ENCODE measurements at regions not wholly inside any gene's neighbourhood (a gene's known extent, or its start where the extent isn't known, plus 50 kb on each side); places are given as distances from the start of the nearest gene placed in this dataset.

- H3K27ac Mint-ChIP-seq, result no peak overlapping the region
- H3K9me3 Mint-ChIP-seq, result no peaks in the 10 kb centered on the region
- no peaks in the 10 kb centered on the region for H3K9me3 ChIP-seq
- H3K27me3 ChIP-seq (replicated peaks in 1 of 2; ENCODE audit: control insufficient read depth in 2 of 2, extremely low read depth in 1 of 2, insufficient read depth in 2 of 2, low read length in 1 of 2), result peaks cover 0 to 2% of the 10 kb centered on the region in 2 experiments
- ATAC-seq (replicated peaks in 1 of 4) (no peak), DNase-seq (no peak)
- no peak overlapping the region for H3K27ac ChIP-seq (ENCODE audit: low read length)
- 84% methylated on average over 20 of the region's 22 CpGs for WGBS (ENCODE audit: insufficient coverage)
- H3K4me3 ChIP-seq (ENCODE audit: control insufficient read depth in 1 of 2, extremely low read depth in 1 of 2, low read length in 1 of 2), result no peak overlapping the region
- no peaks in the 10 kb centered on the region for H3K4me1 Mint-ChIP-seq
- H3K4me1 ChIP-seq (ENCODE audit: control insufficient read depth in 1 of 2, extremely low read depth in 1 of 2, insufficient read depth in 2 of 2, low read length in 2 of 2), result no peaks in the 10 kb centered on the region
- H3K27me3 Mint-ChIP-seq, result no peaks in the 10 kb centered on the region
- H3K36me3 Mint-ChIP-seq, result no peaks in the 10 kb centered on the region
- ChIA-PET POLR2A (no interaction called here), CTCF (interaction anchor here in 1 of 2 donors (0.6 kb wide), 1 partner anchor 37 kb away, joined by 4 read pairs; no protein-coding TSS in a partner anchor)
- peaks cover 0 to 2% of the 10 kb centered on the region in 2 donors for H3K36me3 ChIP-seq (ENCODE audit: control insufficient read depth in 2 of 2, extremely low read depth in 1 of 2, insufficient read depth in 1 of 2, low read length in 1 of 2)
- H3K4me3 Mint-ChIP-seq, result no peak overlapping the region
These were observed 61.7 kb upstream of the PSD2 start for GRCh38 chr5:139733698-139734538.

- Histone ChIP-seq H3K9me3 (no peaks in the 10 kb centered on the region), H3K27me3 (replicated peaks in 1 of 2; ENCODE audit: control insufficient read depth in 2 of 2, extremely low read depth in 1 of 2, insufficient read depth in 2 of 2, low read length in 1 of 2) (peaks cover 0 to 6% of the 10 kb centered on the region in 2 experiments), H3K36me3 (ENCODE audit: control insufficient read depth in 2 of 2, extremely low read depth in 1 of 2, insufficient read depth in 1 of 2, low read length in 1 of 2) (peaks cover 0 to 2% of the 10 kb centered on the region in 2 donors), H3K4me3 (ENCODE audit: control insufficient read depth in 1 of 2, extremely low read depth in 1 of 2, low read length in 1 of 2) (no peak overlapping the region), H3K4me1 (ENCODE audit: control insufficient read depth in 1 of 2, extremely low read depth in 1 of 2, insufficient read depth in 2 of 2, low read length in 2 of 2) (no peaks in the 10 kb centered on the region), H3K27ac (ENCODE audit: low read length) (no peak overlapping the region)
- POLR2A ChIA-PET, result no interaction called here
- no CpG with 5 or more reads among the region's 3 CpGs for WGBS (ENCODE audit: insufficient coverage)
- Mint-ChIP-seq H3K4me1 (no peaks in the 10 kb centered on the region), H3K9me3 (no peaks in the 10 kb centered on the region), H3K36me3 (no peaks in the 10 kb centered on the region), H3K4me3 (no peak overlapping the region), H3K27me3 (no peaks in the 10 kb centered on the region), H3K27ac (no peak overlapping the region)
- DNase-seq (no peak), ATAC-seq (replicated peaks in 1 of 4) (no peak)
- CTCF ChIA-PET, result interaction anchor here in 1 of 2 donors (0.6 kb wide), 1 partner anchor 36 kb away, joined by 4 read pairs; no protein-coding TSS in a partner anchor
These were observed 61.1 kb upstream of the PSD2 start for GRCh38 chr5:139734539-139734916.

DNA sequence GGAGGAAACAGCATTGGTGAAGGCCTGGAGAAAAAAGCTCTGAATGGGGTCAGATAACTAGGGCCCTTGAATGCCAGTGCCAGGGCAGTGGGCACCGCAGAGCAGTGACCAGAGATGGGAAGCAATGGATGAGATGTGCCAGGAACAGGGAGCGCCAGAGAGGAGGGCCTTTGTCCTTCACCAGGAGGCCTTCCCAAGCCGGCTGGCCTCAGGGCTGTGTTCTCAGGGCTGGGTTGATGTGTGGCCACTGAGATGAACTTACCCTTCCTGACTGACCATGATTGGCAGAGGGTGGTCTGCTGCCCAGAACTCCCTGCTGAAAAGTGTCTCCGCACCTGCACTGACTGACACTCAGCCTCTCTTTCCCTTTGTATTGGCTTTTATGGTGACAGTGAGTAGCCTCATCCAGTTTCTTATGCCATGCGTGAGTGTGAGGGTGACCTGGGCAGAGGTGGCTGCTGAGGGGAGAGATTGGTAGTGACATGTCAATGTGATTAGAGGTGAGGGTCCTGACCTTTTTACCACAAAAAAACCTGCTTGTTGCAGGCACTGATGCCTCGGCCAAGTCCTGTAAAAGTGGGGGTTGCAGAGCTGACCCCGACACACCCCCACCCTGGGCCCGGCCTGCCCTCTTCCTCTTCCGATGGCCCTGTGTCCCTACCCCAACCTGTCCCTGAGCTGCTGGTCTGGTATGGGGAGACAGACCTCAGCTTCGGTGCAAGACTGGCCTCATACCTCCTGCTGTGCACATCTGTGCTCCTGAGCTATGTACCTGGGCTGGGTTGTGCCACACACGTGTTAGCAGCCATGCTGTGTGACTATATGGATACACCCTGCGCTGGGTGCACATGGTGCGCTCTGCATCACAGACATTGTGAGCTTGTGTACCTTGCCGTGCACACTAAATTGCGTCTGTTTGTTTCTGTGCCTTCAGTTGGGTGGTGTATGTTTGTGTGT is 57.1 kb upstream of the PSD2 start:
- H3K4me3 ChIP-seq (ENCODE audit: control insufficient read depth in 1 of 2, extremely low read depth in 1 of 2, low read length in 1 of 2), result no peak overlapping the region
- no peak overlapping the region for H3K27ac Mint-ChIP-seq
- no peak for DNase-seq
- no peaks in the 10 kb centered on the region for H3K4me1 Mint-ChIP-seq
- H3K9me3 Mint-ChIP-seq, result no peaks in the 10 kb centered on the region
- no peak for ATAC-seq (replicated peaks in 1 of 4)
- no peak overlapping the region for H3K4me3 Mint-ChIP-seq
- H3K36me3 ChIP-seq (ENCODE audit: control insufficient read depth in 2 of 2, extremely low read depth in 1 of 2, insufficient read depth in 1 of 2, low read length in 1 of 2), result peaks cover 0 to 2% of the 10 kb centered on the region in 2 donors
- 91% methylated on average over 10 of the region's 15 CpGs for WGBS (ENCODE audit: insufficient coverage)
- H3K27me3 ChIP-seq (replicated peaks in 1 of 2; ENCODE audit: control insufficient read depth in 2 of 2, extremely low read depth in 1 of 2, insufficient read depth in 2 of 2, low read length in 1 of 2), result peaks cover 0 to 13% of the 10 kb centered on the region in 2 experiments
- H3K27me3 Mint-ChIP-seq, result no peaks in the 10 kb centered on the region
- ChIA-PET CTCF (no interaction called here), POLR2A (no interaction called here)
- no peak overlapping the region for H3K27ac ChIP-seq (ENCODE audit: low read length)
- H3K9me3 ChIP-seq, result no peaks in the 10 kb centered on the region
- no peaks in the 10 kb centered on the region for H3K36me3 Mint-ChIP-seq
- H3K4me1 ChIP-seq (ENCODE audit: control insufficient read depth in 1 of 2, extremely low read depth in 1 of 2, insufficient read depth in 2 of 2, low read length in 2 of 2), result no peaks in the 10 kb centered on the region

- H3K27ac Mint-ChIP-seq, result no peak overlapping the region
- H3K4me1 Mint-ChIP-seq, result no peaks in the 10 kb centered on the region
- no peak for ATAC-seq (replicated peaks in 1 of 4)
- POLR2A ChIA-PET, result no interaction called here
- H3K4me3 Mint-ChIP-seq, result no peak overlapping the region
- no peaks in the 10 kb centered on the region for H3K9me3 ChIP-seq
- H3K9me3 Mint-ChIP-seq, result no peaks in the 10 kb centered on the region
- H3K4me1 ChIP-seq (ENCODE audit: control insufficient read depth in 1 of 2, extremely low read depth in 1 of 2, insufficient read depth in 2 of 2, low read length in 2 of 2), result no peaks in the 10 kb centered on the region
- no peaks in the 10 kb centered on the region for H3K27me3 Mint-ChIP-seq
- CTCF ChIA-PET, result no interaction called here
- H3K27me3 ChIP-seq (replicated peaks in 1 of 2; ENCODE audit: control insufficient read depth in 2 of 2, extremely low read depth in 1 of 2, insufficient read depth in 2 of 2, low read length in 1 of 2), result peaks cover 0 to 11% of the 10 kb centered on the region in 2 experiments
- H3K36me3 ChIP-seq (ENCODE audit: control insufficient read depth in 2 of 2, extremely low read depth in 1 of 2, insufficient read depth in 1 of 2, low read length in 1 of 2), result peaks cover 0 to 2% of the 10 kb centered on the region in 2 donors
- DNase-seq, result no peak
- WGBS (ENCODE audit: insufficient coverage), result no CpG with 5 or more reads among the region's 4 CpGs
- H3K4me3 ChIP-seq (ENCODE audit: control insufficient read depth in 1 of 2, extremely low read depth in 1 of 2, low read length in 1 of 2), result no peak overlapping the region
- no peak overlapping the region for H3K27ac ChIP-seq (ENCODE audit: low read length)
- H3K36me3 Mint-ChIP-seq, result no peaks in the 10 kb centered on the region
These were observed 56.2 kb upstream of the PSD2 start for GRCh38 chr5:139739150-139739974.

DNA sequence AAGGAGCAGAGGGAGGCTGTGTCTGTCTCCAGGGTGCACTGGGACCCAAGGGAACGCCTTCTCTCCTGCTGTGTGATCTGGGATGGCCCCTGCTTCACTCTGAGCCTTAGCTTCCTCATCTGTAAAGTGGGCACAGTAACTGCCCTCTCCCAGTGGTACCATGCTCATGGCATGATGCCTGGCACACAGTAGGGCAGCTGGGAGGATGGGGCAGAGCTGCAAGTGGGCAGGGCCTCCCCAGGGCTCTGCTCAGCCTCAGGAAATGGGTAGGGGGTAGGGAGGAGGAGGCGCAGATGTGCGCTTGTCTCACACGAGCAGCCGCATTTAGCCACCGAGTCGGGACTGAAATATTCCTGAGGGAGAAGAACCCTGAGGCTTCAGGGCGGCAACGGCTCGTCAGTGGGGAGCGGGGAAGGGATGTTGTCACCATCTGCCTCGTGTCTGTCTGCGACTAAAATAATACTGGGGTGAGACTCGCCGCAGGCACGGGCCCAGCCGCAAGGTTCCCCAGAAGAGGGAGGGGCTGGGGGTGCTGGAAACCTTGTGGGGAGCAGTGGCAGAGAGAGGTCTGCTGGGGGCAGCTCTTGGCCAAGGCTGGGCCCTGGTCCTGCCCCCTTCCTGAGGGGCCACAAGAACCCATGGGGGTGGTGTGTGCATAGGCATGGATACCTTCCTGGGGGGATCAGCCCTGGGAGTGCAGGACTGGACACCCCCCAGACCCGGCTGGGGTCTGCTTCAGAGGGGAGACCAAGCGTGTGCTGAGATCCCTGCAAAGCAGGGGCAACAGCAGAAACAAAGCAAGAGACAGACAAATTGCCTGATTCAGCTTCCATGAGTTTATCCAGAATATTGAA is 55.2 kb upstream of the PSD2 start:
- 91% methylated on average over 13 of the region's 19 CpGs for WGBS (ENCODE audit: insufficient coverage)
- no peak for ATAC-seq (replicated peaks in 1 of 4)
- ChIA-PET POLR2A (no interaction called here), CTCF (interaction anchor here in 1 of 2 donors (0.7 kb wide), 1 partner anchor 1539 kb away, joined by 3 read pairs; no protein-coding TSS in a partner anchor)
- no peaks in the 10 kb centered on the region for H3K4me1 ChIP-seq (ENCODE audit: control insufficient read depth in 1 of 2, extremely low read depth in 1 of 2, insufficient read depth in 2 of 2, low read length in 2 of 2)
- H3K9me3 ChIP-seq, result no peaks in the 10 kb centered on the region
- H3K36me3 Mint-ChIP-seq, result no peaks in the 10 kb centered on the region
- DNase-seq, result no peak
- no peak overlapping the region for H3K4me3 ChIP-seq (ENCODE audit: control insufficient read depth in 1 of 2, extremely low read depth in 1 of 2, low read length in 1 of 2)
- no peaks in the 10 kb centered on the region for H3K9me3 Mint-ChIP-seq
- peaks cover 0 to 11% of the 10 kb centered on the region in 2 experiments for H3K27me3 ChIP-seq (replicated peaks in 1 of 2; ENCODE audit: control insufficient read depth in 2 of 2, extremely low read depth in 1 of 2, insufficient read depth in 2 of 2, low read length in 1 of 2)
- H3K27ac Mint-ChIP-seq, result no peak overlapping the region
- peaks cover 0 to 2% of the 10 kb centered on the region in 2 donors for H3K36me3 ChIP-seq (ENCODE audit: control insufficient read depth in 2 of 2, extremely low read depth in 1 of 2, insufficient read depth in 1 of 2, low read length in 1 of 2)
- no peak overlapping the region for H3K4me3 Mint-ChIP-seq
- H3K27ac ChIP-seq (ENCODE audit: low read length), result no peak overlapping the region
- H3K27me3 Mint-ChIP-seq, result no peaks in the 10 kb centered on the region
- no peaks in the 10 kb centered on the region for H3K4me1 Mint-ChIP-seq
